Lower leg skin (tissue), 3 donors: ENCODE measurements at regions not wholly inside any gene's neighbourhood (a gene's known extent, or its start where the extent isn't known, plus 50 kb on each side); places are given as distances from the start of the nearest gene placed in this dataset.

Experiments
- POLR2A ChIP-seq, 2 donors: fragments of 450-650 bp; IDR thresholded peaks; one replicate each; pipeline ENCODE4 v1.6.1; 2016 to 2017; ENCODE audit warnings: antibody characterized with exemption in 2 of 2, mild to moderate bottlenecking in 1 of 2, moderate library complexity in 1 of 2
- TF ChIP-seq, protein P1 (sequence below), 3 donors: fragments of 450-650 bp; IDR thresholded peaks; one replicate each; pipeline ENCODE4 v1.5.1; 2016; ENCODE audit warnings: antibody characterized with exemption in 3 of 3, mild to moderate bottlenecking in 3 of 3, moderate library complexity in 2 of 3

- TF ChIP-seq, protein P1, sequence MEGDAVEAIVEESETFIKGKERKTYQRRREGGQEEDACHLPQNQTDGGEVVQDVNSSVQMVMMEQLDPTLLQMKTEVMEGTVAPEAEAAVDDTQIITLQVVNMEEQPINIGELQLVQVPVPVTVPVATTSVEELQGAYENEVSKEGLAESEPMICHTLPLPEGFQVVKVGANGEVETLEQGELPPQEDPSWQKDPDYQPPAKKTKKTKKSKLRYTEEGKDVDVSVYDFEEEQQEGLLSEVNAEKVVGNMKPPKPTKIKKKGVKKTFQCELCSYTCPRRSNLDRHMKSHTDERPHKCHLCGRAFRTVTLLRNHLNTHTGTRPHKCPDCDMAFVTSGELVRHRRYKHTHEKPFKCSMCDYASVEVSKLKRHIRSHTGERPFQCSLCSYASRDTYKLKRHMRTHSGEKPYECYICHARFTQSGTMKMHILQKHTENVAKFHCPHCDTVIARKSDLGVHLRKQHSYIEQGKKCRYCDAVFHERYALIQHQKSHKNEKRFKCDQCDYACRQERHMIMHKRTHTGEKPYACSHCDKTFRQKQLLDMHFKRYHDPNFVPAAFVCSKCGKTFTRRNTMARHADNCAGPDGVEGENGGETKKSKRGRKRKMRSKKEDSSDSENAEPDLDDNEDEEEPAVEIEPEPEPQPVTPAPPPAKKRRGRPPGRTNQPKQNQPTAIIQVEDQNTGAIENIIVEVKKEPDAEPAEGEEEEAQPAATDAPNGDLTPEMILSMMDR (IDR thresholded peaks at IDR 0.05) = no peak
- no peak for TF ChIP-seq POLR2A (IDR thresholded peaks at IDR 0.05)
These were observed 450.1 kb downstream of the SLC4A3 start for GRCh38 chr2:220077488-220077887.
